IMR-90 (cell line): ENCODE measurements at regions not wholly inside any gene's neighbourhood (a gene's known extent, or its start where the extent isn't known, plus 50 kb on each side); places are given as distances from the start of the nearest gene placed in this dataset.

Experiments
- ATAC-seq: fragments of 200-7000 bp; cut with Tn5 transposase; 2 replicates; pipeline ENCODE4 v1.9.1; 2020; ENCODE audit warnings: low read depth, mild to moderate bottlenecking, moderate library complexity
- BruUV-seq: library from RNA; stranded (reverse); fragments of 400-500 nt; replicated peaks from 2 replicates; lab custom pipeline; 2021; lab: Mats Ljungman, UMichigan
- CTCF ChIA-PET: fragments of 300-600 bp; formaldehyde crosslinking; extraction: SDS; loops from one replicate; lab custom pipeline; 2021; ENCODE audit warnings: antibody characterized with exemption; lab: Yijun Ruan, JAX
- POLR2A ChIA-PET: fragments of 300-600 bp; sonication (Branson Sonifier 250); formaldehyde crosslinking; loops from one replicate; lab custom pipeline; 2022; ENCODE audit warnings: antibody characterized with exemption; ENCODE audit not compliant: unreplicated experiment; lab: Charles Lee
- DNase-seq: peaks from one replicate; pipeline ENCODE4 v3.0.0; 2013
- H2AFZ ChIP-seq: replicated peaks from 2 replicates; pipeline ENCODE3; 2013; ENCODE audit warnings: low read length, mild to moderate bottlenecking; ENCODE audit not compliant: poor library complexity
- H2AK5ac ChIP-seq: 2 replicates; pipeline ENCODE4 v1.6.1; 2013; ENCODE audit warnings: low read depth, low read length, inconsistent platforms
- H2AK9ac ChIP-seq: replicated peaks from 2 replicates; pipeline ENCODE3; 2013; ENCODE audit warnings: mild to moderate bottlenecking, low read depth, low read length, moderate library complexity; ENCODE audit not compliant: poor library complexity
- H2BK120ac ChIP-seq: 2 replicates; pipeline ENCODE4 v1.6.1; 2013; ENCODE audit warnings: low read depth, low read length, inconsistent platforms
- H2BK15ac ChIP-seq: 3 replicates; pipeline ENCODE4 v1.6.1; 2013; ENCODE audit warnings: low read depth, low read length, inconsistent platforms
- H2BK20ac ChIP-seq: 2 replicates; pipeline ENCODE4 v1.6.1; 2013; ENCODE audit warnings: low read depth, mild to moderate bottlenecking, inconsistent platforms, low read length, moderate library complexity
- H2BK5ac ChIP-seq: 2 replicates; pipeline ENCODE4 v1.6.1; 2013; ENCODE audit warnings: mild to moderate bottlenecking, low read depth, low read length, inconsistent platforms; ENCODE audit not compliant: poor library complexity, severe bottlenecking
- H3K14ac ChIP-seq: replicated peaks from 2 replicates; pipeline ENCODE4 v1.6.1; 2013; ENCODE audit warnings: low read depth, low read length, inconsistent platforms
- H3K18ac ChIP-seq: 2 replicates; pipeline ENCODE4 v1.6.1; 2013; ENCODE audit warnings: low read depth, low read length, control low read depth
- H3K23ac ChIP-seq: 2 replicates; pipeline ENCODE4 v1.6.1; 2013; ENCODE audit warnings: low read depth, low read length, inconsistent platforms
- H3K27ac ChIP-seq: 2 replicates; pipeline ENCODE4 v1.5.1; 2013; ENCODE audit warnings: mild to moderate bottlenecking, control low read depth, low read length; ENCODE audit not compliant: insufficient read depth
- H3K27me3 ChIP-seq: 2 replicates; pipeline ENCODE4 v1.6.1; 2013; ENCODE audit warnings: low read length; ENCODE audit not compliant: control insufficient read depth, insufficient read depth
- H3K36me3 ChIP-seq: 2 replicates; pipeline ENCODE4 v1.6.1; 2013; ENCODE audit warnings: low read length, mixed read lengths; ENCODE audit not compliant: control insufficient read depth, insufficient read depth
- H3K4ac ChIP-seq: 2 replicates; pipeline ENCODE4 v1.6.1; 2013; ENCODE audit warnings: low read depth, low read length, inconsistent platforms
- H3K4me1 ChIP-seq: 2 replicates; pipeline ENCODE4 v1.6.1; 2013; ENCODE audit warnings: low read length, mixed read lengths; ENCODE audit not compliant: control insufficient read depth, insufficient read depth
- H3K4me2 ChIP-seq: 2 replicates; pipeline ENCODE4 v1.6.1; 2013; ENCODE audit warnings: low read depth, mild to moderate bottlenecking, control low read depth, low read length, moderate library complexity
- H3K4me3 ChIP-seq: 2 replicates; pipeline ENCODE4 v1.5.1; 2013; ENCODE audit warnings: low read depth, mild to moderate bottlenecking, control low read depth, low read length, moderate library complexity; ENCODE audit not compliant: insufficient read depth
- H3K56ac ChIP-seq: 2 replicates; pipeline ENCODE4 v1.6.1; 2013; ENCODE audit warnings: low read length, inconsistent platforms; ENCODE audit not compliant: insufficient read depth; ENCODE audit errors: extremely low read depth
- H3K79me1 ChIP-seq, 2 experiments: 2 replicates each; pipeline ENCODE4 v1.6.1; 2013; ENCODE audit warnings: low read length in 2 of 2, inconsistent platforms in 1 of 2, low read depth in 1 of 2
- H3K9ac ChIP-seq: 2 replicates; pipeline ENCODE4 v1.6.1; 2013; ENCODE audit warnings: low read depth, low read length, control low read depth
- H3K9me1 ChIP-seq: 2 replicates; pipeline ENCODE4 v1.6.1; 2013; ENCODE audit warnings: low read length, inconsistent platforms; ENCODE audit not compliant: insufficient read depth
- H3K9me3 ChIP-seq: 2 replicates; pipeline ENCODE4 v1.6.1; 2013; ENCODE audit warnings: low read length; ENCODE audit not compliant: control insufficient read depth, insufficient read depth
- H4K20me1 ChIP-seq: 2 replicates; pipeline ENCODE4 v1.6.1; 2013; ENCODE audit warnings: low read length, inconsistent platforms; ENCODE audit not compliant: insufficient read depth
- H4K5ac ChIP-seq: 2 replicates; pipeline ENCODE4 v1.6.1; 2013; ENCODE audit warnings: mild to moderate bottlenecking, low read depth, low read length, control low read depth
- H4K8ac ChIP-seq, 2 experiments: 2 replicates each; pipeline ENCODE4 v1.6.1; 2013; ENCODE audit warnings: low read depth in 2 of 2, low read length in 2 of 2, control low read depth in 1 of 2, inconsistent platforms in 1 of 2
- H4K91ac ChIP-seq: 2 replicates; pipeline ENCODE4 v1.6.1; 2013; ENCODE audit warnings: low read depth, low read length, inconsistent platforms; ENCODE audit not compliant: insufficient read depth
- BHLHE40 ChIP-seq: fragments of 150-350 bp; IDR thresholded peaks from 2 replicates; pipeline ENCODE4 v1.6.1; 2016; ENCODE audit warnings: mild to moderate bottlenecking, low read depth, low read length
- CEBPB ChIP-seq: IDR thresholded peaks from 2 replicates; pipeline ENCODE4 v1.6.1; 2012; ENCODE audit warnings: low read depth, low read length, improper control_type of control experiment
- CHD1 ChIP-seq: IDR thresholded peaks from 2 replicates; pipeline ENCODE4 v1.6.1; 2012; ENCODE audit warnings: low read depth, low read length, improper control_type of control experiment
- CTCF ChIP-seq: conservative IDR thresholded peaks from 2 replicates; pipeline ENCODE4 v1.5.1; 2012; ENCODE audit warnings: mild to moderate bottlenecking, low read depth, low read length, improper control_type of control experiment
- ELK1 ChIP-seq: fragments of 150-350 bp; IDR thresholded peaks from 2 replicates; pipeline ENCODE4 v1.6.1; 2016; ENCODE audit warnings: low read depth, mild to moderate bottlenecking, low read length, moderate library complexity, borderline replicate concordance
- FOS ChIP-seq: fragments of 150-350 bp; IDR thresholded peaks from 2 replicates; pipeline ENCODE4 v1.6.1; 2016; ENCODE audit warnings: low read depth, low read length
- MAFK ChIP-seq: IDR thresholded peaks from 2 replicates; pipeline ENCODE4 v1.6.1; 2012; ENCODE audit warnings: low read depth, low read length, improper control_type of control experiment
- MAZ ChIP-seq: IDR thresholded peaks from 2 replicates; pipeline ENCODE4 v1.6.1; 2012; ENCODE audit warnings: low read depth, mild to moderate bottlenecking, low read length, improper control_type of control experiment, moderate library complexity, borderline replicate concordance
- MXI1 ChIP-seq: IDR thresholded peaks from 2 replicates; pipeline ENCODE4 v1.6.1; 2012; ENCODE audit warnings: low read depth, mild to moderate bottlenecking, low read length, moderate library complexity, borderline replicate concordance
- NFE2L2 ChIP-seq: fragments of 150-350 bp; IDR thresholded peaks from 2 replicates; pipeline ENCODE4 v1.6.1; 2016; ENCODE audit warnings: low read depth, mild to moderate bottlenecking, low read length
- POLR2A ChIP-seq: IDR thresholded peaks from 2 replicates; pipeline ENCODE4 v1.6.1; 2012; ENCODE audit warnings: mild to moderate bottlenecking, low read depth, low read length
- RAD21 ChIP-seq: IDR thresholded peaks from 2 replicates; pipeline ENCODE4 v1.6.1; 2012; ENCODE audit warnings: low read length, improper control_type of control experiment
- RCOR1 ChIP-seq: IDR thresholded peaks from 2 replicates; pipeline ENCODE4 v1.6.1; 2012; ENCODE audit warnings: mild to moderate bottlenecking, low read length, improper control_type of control experiment; ENCODE audit not compliant: insufficient replicate concordance
- RFX5 ChIP-seq: IDR thresholded peaks from 2 replicates; pipeline ENCODE4 v1.8.0; 2012; ENCODE audit warnings: low read depth, mild to moderate bottlenecking, low read length, moderate library complexity
- SMC3 ChIP-seq: fragments of 150-350 bp; IDR thresholded peaks from 2 replicates; pipeline ENCODE4 v1.6.1; 2016; ENCODE audit warnings: low read depth, mild to moderate bottlenecking, antibody characterized with exemption, low read length, moderate library complexity
- USF2 ChIP-seq: fragments of 150-350 bp; IDR thresholded peaks from 2 replicates; pipeline ENCODE4 v1.6.1; 2017; ENCODE audit warnings: mild to moderate bottlenecking, antibody characterized with exemption, low read length, low read depth
- WGBS, 2 experiments: methylation state at CpG; one replicate each; pipeline versions ENCODE4 v1.1.5 to v1.1.7; 2013; ENCODE audit warnings: missing lambda C conversion rate in 2 of 2; ENCODE audit not compliant: insufficient read length in 1 of 2; ENCODE audit errors: extremely low coverage in 2 of 2; 5-methylcytosine and 5-hydroxymethylcytosine counted together
- dilution Hi-C: fragments of 300-500 bp; cut with HindIII; formaldehyde crosslinking; loops from one replicate; pipeline ENCODE4 v1.14.3; 2018; ENCODE audit warnings: low sequenced_read_pairs; ENCODE audit not compliant: unreplicated experiment
- in situ Hi-C: fragments of 300-500 bp; cut with MboI; formaldehyde crosslinking; loops from 3 replicates; pipeline ENCODE4 v1.14.3; 2019; ENCODE audit warnings: low sequenced_read_pairs, inconsistent platforms, mixed read lengths
- intact Hi-C: fragments of 100-400 bp; cut with micrococcal nuclease; formaldehyde crosslinking; loops from 2 replicates; pipeline ENCODE4 v1.10.0; 2022

GRCh38 chr2:152858594-152859265 lies 140.3 kb downstream of the ARL6IP6 start:
- H3K27me3 ChIP-seq = no peaks in the 10 kb centered on the region
- no peak overlapping the region for H3K27ac ChIP-seq
- no peak overlapping the region for H3K18ac ChIP-seq
- H3K4me2 ChIP-seq = no peak overlapping the region
- no peak overlapping the region for H2BK120ac ChIP-seq
- ChIA-PET CTCF (no interaction called here), POLR2A (no interaction called here)
- H3K4me1 ChIP-seq = no peaks in the 10 kb centered on the region
- intact Hi-C loops = no loop called here
- dilution Hi-C loops = no loop called here
- H3K4ac ChIP-seq = no peak overlapping the region
- no TSS peak for BruUV-seq
- in situ Hi-C loops = no loop called here
- no peak overlapping the region for H4K5ac ChIP-seq
- DNase-seq (no peak), ATAC-seq (no peak)
- no peak overlapping the region for H3K14ac ChIP-seq
- peak overlapping the region; percentile 23 for H2AFZ ChIP-seq
- no peaks in the 10 kb centered on the region for H3K79me1 ChIP-seq
- H3K36me3 ChIP-seq = no peaks in the 10 kb centered on the region
- H3K56ac ChIP-seq = no peak overlapping the region
- H3K9ac ChIP-seq = no peak overlapping the region
- TF ChIP-seq BHLHE40 (no peak), FOS (no peak), RAD21 (no peak), CHD1 (no peak), NFE2L2 (no peak), MAZ (no peak), POLR2A (no peak), MXI1 (no peak), USF2 (no peak), MAFK (no peak), RFX5 (no peak), ELK1 (no peak), CTCF (no peak), SMC3 (no peak), RCOR1 (no peak), CEBPB (no peak)
- H4K91ac ChIP-seq = no peak overlapping the region
- no peak overlapping the region for H2BK15ac ChIP-seq
- no peak overlapping the region for H2BK20ac ChIP-seq
- H3K9me3 ChIP-seq = no peaks in the 10 kb centered on the region
- WGBS, 2 experiments = 14% methylated on average over 1 of the region's 3 CpGs; no CpG with 5 or more reads in 1 of the 2 experiments
- no peaks in the 10 kb centered on the region for H4K20me1 ChIP-seq
- no peak overlapping the region for H2BK5ac ChIP-seq
- no peak overlapping the region for H2AK5ac ChIP-seq
- no peaks in the 10 kb centered on the region for H3K9me1 ChIP-seq
- no peak overlapping the region for H4K8ac ChIP-seq
- H3K23ac ChIP-seq = no peak overlapping the region
- H3K4me3 ChIP-seq = no peak overlapping the region
- H2AK9ac ChIP-seq = no peak overlapping the region
